Omental fat pad (tissue), 1 donor: ENCODE measurements at regions not wholly inside any gene's neighbourhood (a gene's known extent, or its start where the extent isn't known, plus 50 kb on each side); places are given as distances from the start of the nearest gene placed in this dataset.
"Not testable (repeated sequence)": the region's sequence is repeated elsewhere in the genome, so short reads cannot be mapped to it uniquely, and the experiment has no call there.

ENCODE experiments used
- ATAC-seq: fragments of 150-250 bp; one replicate; pipeline ENCODE4 v1.9.1; 2016; ENCODE audit warnings: mild to moderate bottlenecking, moderate library complexity; ENCODE audit not compliant: low FRiP score
- DNase-seq: peaks from one replicate; pipeline ENCODE4 v3.0.0-alpha.2; 2019; ENCODE audit warnings: low spot score

- DNase-seq, ATAC-seq: not testable (repeated sequence)
These were observed 310.0 kb downstream of the FOXD4L4 start for GRCh38 chr9:66046992-66047391.

GRCh38 chr9:66049721-66050120 lies 312.8 kb downstream of the FOXD4L4 start:
- DNase-seq, ATAC-seq: not testable (repeated sequence)

GRCh38 chr9:66054705-66055104 lies 317.8 kb downstream of the FOXD4L4 start:
- not testable (repeated sequence) for ATAC-seq, DNase-seq

GRCh38 chr9:66060681-66061080 lies 323.7 kb downstream of the FOXD4L4 start:
- not testable (repeated sequence) for ATAC-seq

GRCh38 chr9:66063822-66064221 lies 326.9 kb downstream of the FOXD4L4 start:
- not testable (repeated sequence) for ATAC-seq, DNase-seq

More at GRCh38 chr9:66060681-66061080, 323.7 kb downstream of the FOXD4L4 start:
- not testable (repeated sequence) for DNase-seq

GRCh38 chr9:66065735-66066134 lies 328.8 kb downstream of the FOXD4L4 start:
- not testable (repeated sequence) for ATAC-seq, DNase-seq

GRCh38 chr9:66067231-66067630 lies 330.3 kb downstream of the FOXD4L4 start:
- ATAC-seq, DNase-seq: not testable (repeated sequence)

- DNase-seq = not testable (repeated sequence)
- peak; percentile 41 for ATAC-seq
These were observed 331.6 kb downstream of the FOXD4L4 start for GRCh38 chr9:66068451-66068989.

GRCh38 chr9:66069025-66069424 lies 332.1 kb downstream of the FOXD4L4 start:
- DNase-seq, ATAC-seq: not testable (repeated sequence)

GRCh38 chr9:66073111-66073510 lies 336.2 kb downstream of the FOXD4L4 start:
- ATAC-seq = not testable (repeated sequence)

GRCh38 chr9:66082811-66083210 lies 345.9 kb downstream of the FOXD4L4 start:
- not testable (repeated sequence) for ATAC-seq, DNase-seq

More at GRCh38 chr9:66073111-66073510, 336.2 kb downstream of the FOXD4L4 start:
- not testable (repeated sequence) for DNase-seq
